Muscle of leg (tissue), 3 donors: ENCODE measurements at regions not wholly inside any gene's neighbourhood (a gene's known extent, or its start where the extent isn't known, plus 50 kb on each side); places are given as distances from the start of the nearest gene placed in this dataset.
"Not testable (repeated sequence)": the region's sequence is repeated elsewhere in the genome, so short reads cannot be mapped to it uniquely, and the experiment has no call there.

Source experiments
- DNase-seq: peaks from one replicate; pipeline ENCODE4 v3.0.0; 2013
- H3K27ac ChIP-seq: one replicate; pipeline ENCODE4 v1.5.1; 2013; ENCODE audit warnings: mild to moderate bottlenecking, low read length, control low read depth
- H3K27me3 ChIP-seq: one replicate; pipeline ENCODE4 v1.6.1; 2013; ENCODE audit warnings: low read length; ENCODE audit not compliant: control insufficient read depth, insufficient read depth
- H3K36me3 ChIP-seq: one replicate; pipeline ENCODE4 v1.6.1; 2013; ENCODE audit warnings: low read length; ENCODE audit not compliant: control insufficient read depth, insufficient read depth
- H3K4me1 ChIP-seq: one replicate; pipeline ENCODE4 v1.6.1; 2013; ENCODE audit warnings: low read length; ENCODE audit not compliant: control insufficient read depth, insufficient read depth
- H3K4me3 ChIP-seq: one replicate; pipeline ENCODE4 v1.5.1; 2013; ENCODE audit warnings: low read length, control low read depth
- H3K9me3 ChIP-seq: replicated peaks from 2 replicates; pipeline ENCODE4 v1.6.1; 2013; ENCODE audit warnings: low read depth, low read length; ENCODE audit not compliant: control insufficient read depth
- WGBS: methylation state at CpG from one replicate; pipeline ENCODE4 v1.1.5; 2013; ENCODE audit warnings: missing lambda C conversion rate; ENCODE audit not compliant: insufficient coverage; 5-methylcytosine and 5-hydroxymethylcytosine counted together

DNA sequence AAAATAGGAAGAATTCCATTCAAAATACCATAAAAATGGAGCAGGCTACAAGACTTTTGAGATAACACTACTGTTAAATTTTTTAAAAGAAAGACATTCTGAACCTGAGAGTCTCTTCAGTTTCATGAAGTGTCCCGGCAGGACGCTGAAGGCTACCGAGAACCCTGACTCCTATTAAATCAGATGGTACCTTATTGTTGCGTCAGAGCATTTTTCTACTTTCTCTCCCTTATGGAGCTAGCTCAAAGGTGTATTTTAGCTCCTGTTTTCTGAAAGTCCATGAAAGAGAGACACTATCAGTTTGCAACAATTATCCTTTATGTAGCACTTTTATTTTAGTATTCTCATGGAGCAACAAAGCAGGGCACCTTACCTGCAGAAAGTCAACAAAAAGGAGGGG lies 626.7 kb downstream of the IRS1 start:
- H3K27me3 ChIP-seq = no peaks in the 10 kb centered on the region

GRCh38 chr2:226172309-226172708 lies 627.3 kb downstream of the IRS1 start:
- Histone ChIP-seq H3K27me3 (no peaks in the 10 kb centered on the region), H3K4me3 (no peak overlapping the region), H3K27ac (no peak overlapping the region), H3K4me1 (no peaks in the 10 kb centered on the region), H3K36me3 (no peaks in the 10 kb centered on the region), H3K9me3 (no peaks in the 10 kb centered on the region)
- no peak for DNase-seq
- WGBS = 91% methylated on average over 3 of the region's 4 CpGs

More for the DNA sequence above, 626.7 kb downstream of the IRS1 start:
- Histone ChIP-seq H3K4me3 (no peak overlapping the region), H3K4me1 (no peaks in the 10 kb centered on the region), H3K9me3 (no peaks in the 10 kb centered on the region), H3K27ac (no peak overlapping the region), H3K36me3 (no peaks in the 10 kb centered on the region)
- DNase-seq = no peak
- WGBS = 83% methylated on average over 3 of the region's 4 CpGs

GRCh38 chr2:226169751-226170581 lies 629.7 kb downstream of the IRS1 start:
- H3K4me3 ChIP-seq = no peak overlapping the region
- no peak for DNase-seq
- no peaks in the 10 kb centered on the region for H3K9me3 ChIP-seq
- 66% methylated on average over 3 of the region's 4 CpGs for WGBS
- no peaks in the 10 kb centered on the region for H3K4me1 ChIP-seq
- H3K27me3 ChIP-seq = no peaks in the 10 kb centered on the region
- no peak overlapping the region for H3K27ac ChIP-seq
- no peaks in the 10 kb centered on the region for H3K36me3 ChIP-seq

DNA sequence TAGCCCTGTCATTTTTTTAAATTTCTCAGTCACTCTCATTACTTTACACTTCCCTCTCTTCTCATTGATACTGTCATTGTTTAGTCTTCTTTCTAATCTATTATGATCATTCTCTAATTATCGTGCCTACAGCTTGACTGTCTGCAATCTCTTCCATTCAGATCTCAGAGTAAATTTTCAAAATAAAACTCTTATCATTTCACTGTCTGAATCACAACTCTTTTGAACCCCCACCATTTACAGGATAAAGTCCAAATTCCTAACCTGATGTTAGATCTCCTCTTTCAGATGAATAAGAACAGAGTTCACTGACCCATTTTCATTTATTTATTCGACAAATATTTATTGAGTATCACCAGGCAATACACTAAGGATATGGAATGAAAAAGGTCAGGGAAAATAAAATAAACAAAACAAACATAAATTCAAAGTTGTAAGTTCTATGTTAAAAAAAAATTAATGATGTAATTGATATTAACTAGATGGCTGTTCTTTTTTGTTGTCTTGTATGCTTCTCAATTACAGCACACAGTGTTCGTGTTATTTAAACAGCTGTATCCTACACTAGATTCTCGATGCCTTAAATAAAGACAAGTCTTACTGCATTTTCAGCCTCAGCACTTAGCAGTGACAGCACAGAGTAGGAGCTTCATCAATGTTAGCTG lies 631.0 kb downstream of the IRS1 start:
- no peaks in the 10 kb centered on the region for H3K4me1 ChIP-seq
- H3K27ac ChIP-seq = no peak overlapping the region
- H3K9me3 ChIP-seq = no peaks in the 10 kb centered on the region
- no peaks in the 10 kb centered on the region for H3K27me3 ChIP-seq
- no peaks in the 10 kb centered on the region for H3K36me3 ChIP-seq
- no peak overlapping the region for H3K4me3 ChIP-seq
- no peak for DNase-seq
- 90% methylated on average over 1 of the region's 4 CpGs for WGBS

- no CpG with 5 or more reads among the region's 1 CpG for WGBS
- Histone ChIP-seq H3K27me3 (no peaks in the 10 kb centered on the region), H3K36me3 (no peaks in the 10 kb centered on the region), H3K4me1 (no peaks in the 10 kb centered on the region), H3K9me3 (no peaks in the 10 kb centered on the region), H3K27ac (no peak overlapping the region), H3K4me3 (no peak overlapping the region)
- DNase-seq = no peak
Measured at GRCh38 chr2:226164512-226164911, 635.1 kb downstream of the IRS1 start.

DNA sequence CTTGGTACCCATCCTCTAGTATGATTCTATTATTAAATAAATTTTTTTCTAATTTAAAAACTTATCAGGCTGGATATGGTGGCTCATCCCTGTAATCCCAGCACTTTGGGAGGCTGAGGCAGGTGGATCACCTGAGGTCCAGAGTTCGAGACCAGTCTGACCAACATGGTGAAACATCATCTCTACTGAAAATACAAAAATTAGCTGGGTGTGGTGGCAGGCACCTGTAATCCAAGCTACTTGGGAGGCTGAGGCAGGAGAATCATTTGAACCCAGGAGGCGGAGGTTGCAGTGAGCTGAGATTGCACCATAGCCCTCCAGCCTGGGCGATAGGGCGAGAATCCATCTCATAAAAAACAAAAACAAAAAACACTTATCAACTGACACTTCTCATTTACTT lies 639.0 kb downstream of the IRS1 start:
- H3K36me3 ChIP-seq, H3K4me1 ChIP-seq, H3K27ac ChIP-seq, H3K4me3 ChIP-seq, H3K27me3 ChIP-seq, DNase-seq, H3K9me3 ChIP-seq: not testable (repeated sequence)
- no CpG with 5 or more reads among the region's 4 CpGs for WGBS

- DNase-seq = no peak
- WGBS = no CpG with 5 or more reads among the region's 4 CpGs
- Histone ChIP-seq H3K27me3 (no peaks in the 10 kb centered on the region), H3K27ac (no peak overlapping the region), H3K4me1 (no peaks in the 10 kb centered on the region), H3K9me3 (no peaks in the 10 kb centered on the region), H3K36me3 (no peaks in the 10 kb centered on the region), H3K4me3 (no peak overlapping the region)
Measured at GRCh38 chr2:226159875-226160479, 639.6 kb downstream of the IRS1 start.

DNA sequence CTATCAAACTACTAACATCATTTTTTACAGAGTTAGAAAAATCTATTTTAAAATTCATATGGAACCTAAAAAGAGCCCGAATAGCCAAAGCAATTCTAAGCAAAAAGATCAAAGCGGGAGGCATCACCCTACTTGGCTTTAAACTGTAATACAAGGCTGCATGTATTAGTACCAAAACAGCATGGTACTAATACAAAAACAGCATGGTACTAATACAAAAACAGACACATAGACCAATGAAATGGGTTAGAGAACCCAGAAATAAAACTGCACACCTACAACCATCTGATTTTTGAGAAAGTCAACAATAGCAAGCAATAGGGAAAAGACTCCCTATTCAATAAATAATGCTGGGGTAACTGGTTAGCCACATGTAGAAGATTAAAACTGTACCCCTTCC lies 640.7 kb downstream of the IRS1 start:
- no peaks in the 10 kb centered on the region for H3K36me3 ChIP-seq
- no peak overlapping the region for H3K4me3 ChIP-seq
- H3K9me3 ChIP-seq = no peaks in the 10 kb centered on the region
- H3K27ac ChIP-seq = no peak overlapping the region
- WGBS = no CpG with 5 or more reads among the region's 2 CpGs
- H3K4me1 ChIP-seq = no peaks in the 10 kb centered on the region
- no peak for DNase-seq
- H3K27me3 ChIP-seq = no peaks in the 10 kb centered on the region

DNA sequence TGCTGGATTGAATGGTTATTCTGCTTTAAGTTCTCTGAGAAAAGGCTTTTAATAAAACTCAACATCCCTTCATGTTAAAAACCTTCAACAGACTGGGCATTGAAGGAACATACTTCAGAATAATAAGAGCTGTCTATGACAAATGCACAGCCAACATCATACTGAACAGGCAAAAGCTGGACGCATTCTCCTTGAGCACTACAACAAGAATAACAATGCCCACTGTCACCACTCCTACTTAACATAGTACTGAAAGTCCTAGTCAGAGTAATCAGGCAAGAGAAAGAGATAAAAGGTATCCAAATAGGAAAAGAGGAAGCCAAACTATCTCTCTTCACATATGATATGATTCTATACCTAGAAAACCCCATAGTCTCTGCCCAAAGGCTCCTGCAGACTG lies 641.4 kb downstream of the IRS1 start:
- Histone ChIP-seq H3K27me3 (no peaks in the 10 kb centered on the region), H3K4me1 (no peaks in the 10 kb centered on the region), H3K36me3 (no peaks in the 10 kb centered on the region), H3K9me3 (no peaks in the 10 kb centered on the region), H3K4me3 (no peak overlapping the region), H3K27ac (no peak overlapping the region)
- no CpG with 5 or more reads among the region's 1 CpG for WGBS
- DNase-seq = no peak

GRCh38 chr2:226155093-226155875 lies 644.3 kb downstream of the IRS1 start:
- Histone ChIP-seq H3K27ac (no peak overlapping the region), H3K4me1 (no peaks in the 10 kb centered on the region), H3K36me3 (no peaks in the 10 kb centered on the region), H3K4me3 (no peak overlapping the region), H3K27me3 (no peaks in the 10 kb centered on the region), H3K9me3 (no peaks in the 10 kb centered on the region)
- DNase-seq = no peak
- WGBS = 46% methylated on average over 2 of the region's 5 CpGs
